IPS-18a (cell line): ENCODE measurements at regions not wholly inside any gene's neighbourhood (a gene's known extent, or its start where the extent isn't known, plus 50 kb on each side); places are given as distances from the start of the nearest gene placed in this dataset.

Experiments
- H3K27ac ChIP-seq: one replicate; pipeline ENCODE4 v1.5.1; 2013; ENCODE audit warnings: low read length
- H3K27me3 ChIP-seq: one replicate; pipeline ENCODE4 v1.6.1; 2013; ENCODE audit warnings: mild to moderate bottlenecking, low read length; ENCODE audit not compliant: control insufficient read depth, insufficient read depth
- H3K36me3 ChIP-seq: one replicate; pipeline ENCODE4 v1.6.1; 2013; ENCODE audit warnings: low read depth, low read length; ENCODE audit not compliant: control insufficient read depth
- H3K4me1 ChIP-seq: one replicate; pipeline ENCODE4 v1.6.1; 2013; ENCODE audit warnings: low read depth, low read length; ENCODE audit not compliant: control insufficient read depth
- H3K4me3 ChIP-seq: one replicate; pipeline ENCODE4 v1.5.1; 2013; ENCODE audit warnings: low read length
- H3K9ac ChIP-seq: one replicate; pipeline ENCODE4 v1.6.1; 2013; ENCODE audit warnings: mild to moderate bottlenecking, low read length, moderate library complexity
- H3K9me3 ChIP-seq: one replicate; pipeline ENCODE4 v1.6.1; 2013; ENCODE audit warnings: low read depth, low read length; ENCODE audit not compliant: control insufficient read depth

DNA sequence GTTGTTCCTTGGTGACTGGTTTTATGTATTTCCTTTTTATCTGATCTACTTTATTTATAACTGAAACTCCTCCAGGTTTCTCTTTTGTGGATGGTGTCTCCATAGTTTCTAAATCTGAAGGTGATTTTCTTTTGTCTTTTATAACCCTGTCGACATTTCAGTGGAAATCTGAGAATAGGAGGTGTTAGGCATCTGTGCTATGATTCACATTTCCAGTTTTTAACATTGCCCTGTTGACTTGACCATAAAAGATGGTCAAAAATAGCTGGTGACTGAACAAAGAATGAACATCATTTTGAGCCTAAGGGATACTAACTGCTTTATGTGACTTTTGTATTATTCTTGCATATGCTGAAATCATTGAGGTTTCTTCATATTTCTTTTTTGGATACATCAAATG is 190.5 kb downstream of the PCSK1 start:
- no peak overlapping the region for H3K9ac ChIP-seq
- H3K27me3 ChIP-seq, result no peaks in the 10 kb centered on the region
- H3K27ac ChIP-seq, result no peak overlapping the region
- no peaks in the 10 kb centered on the region for H3K9me3 ChIP-seq
- no peaks in the 10 kb centered on the region for H3K4me1 ChIP-seq
- no peak overlapping the region for H3K4me3 ChIP-seq
- H3K36me3 ChIP-seq, result no peaks in the 10 kb centered on the region

DNA sequence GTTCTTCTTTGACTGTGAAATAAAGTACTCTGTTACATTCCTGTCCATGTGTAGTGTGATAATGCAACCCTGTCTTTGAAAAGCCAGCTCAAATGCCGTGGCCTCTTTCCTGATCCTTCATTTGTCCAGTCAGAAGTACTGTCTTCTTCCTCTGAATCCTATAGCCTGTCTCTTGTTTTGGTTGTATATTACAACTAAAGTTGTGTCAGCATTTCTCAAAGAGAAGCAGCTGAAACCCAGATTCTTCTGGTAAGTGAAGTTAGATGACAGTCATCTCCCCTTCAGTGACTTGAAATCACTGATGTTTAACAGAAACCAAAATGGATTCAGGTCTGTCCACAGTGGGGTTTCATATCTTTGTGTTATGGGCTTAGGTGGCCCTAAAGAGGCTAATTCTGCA is 196.2 kb downstream of the PCSK1 start:
- no peaks in the 10 kb centered on the region for H3K27me3 ChIP-seq
- no peak overlapping the region for H3K4me3 ChIP-seq
- H3K9me3 ChIP-seq, result peaks cover 6% of the 10 kb centered on the region
- H3K4me1 ChIP-seq, result no peaks in the 10 kb centered on the region
- H3K9ac ChIP-seq, result no peak overlapping the region
- H3K36me3 ChIP-seq, result no peaks in the 10 kb centered on the region
- H3K27ac ChIP-seq, result no peak overlapping the region

DNA sequence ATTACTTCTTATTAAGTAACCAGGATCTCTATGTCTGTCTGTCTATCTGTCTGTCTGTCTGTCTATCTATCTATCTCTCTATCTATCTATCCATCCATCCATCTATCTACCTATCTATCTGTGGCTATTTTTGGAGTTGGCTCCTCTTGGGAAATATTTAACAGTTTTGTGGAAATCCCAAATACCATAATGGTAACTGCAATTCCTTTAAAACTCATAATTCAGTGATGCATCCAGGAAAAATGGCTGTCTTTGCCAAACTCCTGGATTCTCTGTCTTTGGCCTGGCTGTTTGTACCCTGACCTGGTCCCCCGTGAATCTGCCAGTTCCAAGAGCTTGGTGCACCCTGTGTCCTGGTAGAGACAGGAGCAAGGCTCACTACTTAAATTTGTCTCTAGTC is 197.0 kb downstream of the PCSK1 start:
- no peak overlapping the region for H3K4me3 ChIP-seq
- H3K4me1 ChIP-seq, result no peaks in the 10 kb centered on the region
- no peaks in the 10 kb centered on the region for H3K36me3 ChIP-seq
- H3K9ac ChIP-seq, result no peak overlapping the region
- no peaks in the 10 kb centered on the region for H3K27me3 ChIP-seq
- H3K27ac ChIP-seq, result no peak overlapping the region
- peaks cover 6% of the 10 kb centered on the region for H3K9me3 ChIP-seq

DNA sequence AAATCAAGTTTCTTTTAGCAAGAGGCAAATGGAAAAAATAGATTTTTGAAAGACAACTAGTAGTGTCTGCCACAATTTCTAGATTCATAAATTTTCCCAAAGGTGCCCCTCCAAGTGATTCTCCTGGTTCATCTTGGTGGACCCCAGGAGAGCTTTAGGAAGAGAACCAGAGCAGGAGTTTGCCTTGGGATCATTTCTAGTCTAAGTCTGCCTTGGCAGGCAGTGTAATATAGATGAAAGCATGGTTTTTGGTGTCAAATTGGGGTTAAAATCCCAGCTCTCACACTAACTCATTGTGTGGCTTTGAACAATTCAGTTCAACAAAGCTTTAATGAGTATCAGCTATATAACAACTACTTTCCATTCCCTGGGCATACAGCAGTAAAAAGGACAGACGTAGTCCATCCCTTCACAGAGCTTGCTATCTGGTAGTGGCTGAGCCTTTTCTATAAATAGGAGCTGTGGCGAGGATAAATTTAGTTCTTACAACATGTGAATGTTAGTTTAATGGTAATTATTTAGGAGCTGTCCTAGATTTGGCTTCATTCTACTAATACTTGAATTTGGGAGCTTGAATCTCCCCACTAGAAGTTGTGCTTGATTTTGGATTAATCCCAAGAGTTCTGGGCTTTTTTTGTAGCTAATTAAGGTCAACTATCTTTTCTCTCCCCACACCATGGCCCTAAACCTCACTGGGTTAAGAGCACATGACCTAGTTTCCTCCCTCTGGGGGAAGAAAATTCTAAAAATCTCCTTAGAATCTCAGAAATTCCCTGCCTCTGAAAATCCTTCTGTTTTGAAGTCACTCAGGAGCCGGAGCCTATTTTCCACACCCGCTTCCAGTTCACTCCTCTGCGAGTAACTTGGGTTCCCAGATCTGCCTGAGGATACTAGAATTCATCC is 197.8 kb downstream of the PCSK1 start:
- Histone ChIP-seq H3K4me1 (no peaks in the 10 kb centered on the region), H3K4me3 (no peak overlapping the region), H3K27me3 (no peaks in the 10 kb centered on the region), H3K27ac (no peak overlapping the region), H3K9me3 (peaks cover 6% of the 10 kb centered on the region), H3K9ac (no peak overlapping the region), H3K36me3 (no peaks in the 10 kb centered on the region)

DNA sequence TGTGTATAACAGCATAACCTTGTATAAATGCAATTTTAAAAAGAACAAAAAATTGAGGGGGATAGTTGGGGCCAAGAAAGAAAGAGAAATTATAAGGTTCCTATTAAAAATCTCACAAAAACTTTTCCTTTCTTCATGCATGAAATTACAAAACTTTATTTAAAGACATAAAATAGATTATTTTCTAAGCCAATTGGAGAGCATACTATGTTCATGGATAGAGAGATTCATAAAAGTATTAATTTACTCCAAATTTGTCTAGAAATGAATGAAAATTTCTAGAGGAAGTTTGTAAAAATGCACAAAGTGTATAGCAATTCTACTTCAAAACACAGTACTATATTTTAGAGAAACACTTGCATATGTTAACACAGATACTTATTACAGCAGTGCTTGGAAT is 200.4 kb downstream of the PCSK1 start:
- Histone ChIP-seq H3K4me3 (no peak overlapping the region), H3K9me3 (peaks cover 6% of the 10 kb centered on the region), H3K9ac (no peak overlapping the region), H3K4me1 (no peaks in the 10 kb centered on the region), H3K27me3 (no peaks in the 10 kb centered on the region), H3K36me3 (no peaks in the 10 kb centered on the region), H3K27ac (no peak overlapping the region)

DNA sequence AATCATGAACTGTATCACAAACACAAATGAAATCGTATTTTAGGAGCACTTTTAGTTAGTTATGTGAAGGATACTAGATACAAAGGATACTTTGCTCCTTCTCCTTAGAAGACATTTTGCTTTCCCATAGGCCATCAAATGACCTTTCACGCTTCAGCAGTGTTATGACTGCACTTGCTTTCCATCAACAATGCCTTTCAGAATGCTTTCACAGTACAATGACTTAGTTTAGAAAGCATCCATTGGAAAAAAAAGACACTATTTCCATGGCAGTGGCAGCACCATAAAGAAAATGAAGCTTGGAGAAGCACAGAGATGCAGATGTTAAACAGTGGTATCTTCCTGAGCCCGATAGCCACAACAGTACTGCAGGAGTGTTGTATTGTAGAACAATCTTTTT is 203.9 kb downstream of the PCSK1 start:
- Histone ChIP-seq H3K36me3 (no peaks in the 10 kb centered on the region), H3K27me3 (no peaks in the 10 kb centered on the region), H3K4me1 (no peaks in the 10 kb centered on the region), H3K9me3 (peaks cover 6% of the 10 kb centered on the region), H3K27ac (no peak overlapping the region), H3K4me3 (no peak overlapping the region), H3K9ac (no peak overlapping the region)

DNA sequence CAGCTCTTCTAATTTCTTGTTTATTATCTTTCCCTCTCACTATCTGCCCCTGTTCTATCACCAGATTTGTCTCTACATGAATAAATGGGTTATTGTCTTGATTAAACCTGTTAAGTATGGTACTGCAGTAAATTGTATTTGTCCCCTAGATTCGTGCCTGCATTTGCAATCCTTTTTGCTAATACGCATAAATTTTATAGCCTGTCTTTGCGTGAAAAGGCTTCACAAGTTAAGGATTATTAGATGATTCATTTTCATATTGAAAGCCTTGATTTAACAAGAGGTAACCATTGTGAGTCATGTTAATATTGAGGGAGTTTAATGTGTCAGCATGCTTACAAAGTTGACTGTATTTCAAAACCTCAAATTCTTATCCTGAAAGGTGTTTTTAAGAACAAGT is 204.6 kb downstream of the PCSK1 start:
- H3K4me1 ChIP-seq, result no peaks in the 10 kb centered on the region
- peaks cover 6% of the 10 kb centered on the region for H3K9me3 ChIP-seq
- H3K27me3 ChIP-seq, result no peaks in the 10 kb centered on the region
- H3K36me3 ChIP-seq, result no peaks in the 10 kb centered on the region
- no peak overlapping the region for H3K4me3 ChIP-seq
- no peak overlapping the region for H3K27ac ChIP-seq
- H3K9ac ChIP-seq, result no peak overlapping the region

DNA sequence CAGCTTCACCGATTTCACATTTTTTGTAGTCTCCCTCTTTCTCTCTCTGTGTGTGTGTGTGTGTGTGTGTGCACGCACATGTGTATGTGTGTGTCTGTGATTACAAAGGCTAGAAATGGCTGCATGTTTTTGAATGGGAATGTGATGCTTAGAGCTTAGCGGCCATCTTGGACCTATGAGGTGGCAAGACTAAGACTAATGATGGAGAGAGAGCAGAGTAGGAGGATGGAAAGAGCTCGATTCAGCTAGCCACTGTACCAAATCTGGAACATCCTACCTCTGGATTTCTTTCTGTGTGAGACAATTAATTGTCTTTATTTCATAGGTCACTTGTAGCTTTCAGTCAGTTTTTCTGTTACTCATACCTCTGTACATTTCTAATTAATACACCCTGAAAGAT is 205.1 kb downstream of the PCSK1 start:
- H3K9me3 ChIP-seq, result peaks cover 5% of the 10 kb centered on the region
- no peaks in the 10 kb centered on the region for H3K36me3 ChIP-seq
- no peaks in the 10 kb centered on the region for H3K27me3 ChIP-seq
- no peak overlapping the region for H3K4me3 ChIP-seq
- no peaks in the 10 kb centered on the region for H3K4me1 ChIP-seq
- H3K27ac ChIP-seq, result no peak overlapping the region
- no peak overlapping the region for H3K9ac ChIP-seq

DNA sequence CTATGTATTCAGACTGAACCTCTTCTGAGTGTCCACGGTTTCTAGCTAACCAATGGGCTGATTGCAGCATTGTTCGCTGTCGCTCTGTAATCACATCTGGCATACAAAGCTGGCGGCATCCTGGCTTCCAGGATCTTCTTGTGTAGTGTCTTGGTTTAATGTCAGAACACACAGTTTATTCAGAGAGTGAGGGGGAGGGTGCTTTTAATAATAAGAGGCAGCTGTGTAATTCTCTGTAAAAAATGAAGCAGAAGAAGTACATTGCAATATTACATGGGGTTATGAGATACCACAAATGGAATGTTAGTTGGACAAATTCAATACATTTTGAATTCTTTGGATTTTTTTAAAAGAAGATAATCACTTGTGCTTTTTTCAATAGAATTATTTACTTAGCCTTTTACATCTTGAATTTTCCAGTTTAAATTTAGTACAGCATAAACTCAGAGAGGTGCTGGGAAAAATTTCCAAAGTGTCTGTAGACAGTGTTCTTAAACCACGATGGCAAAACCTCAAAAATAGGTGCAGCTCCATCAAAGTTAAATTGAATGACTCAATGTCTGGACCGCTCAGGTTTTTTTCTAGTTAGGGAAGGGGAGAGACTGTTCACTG is 206.0 kb downstream of the PCSK1 start:
- no peaks in the 10 kb centered on the region for H3K36me3 ChIP-seq
- no peak overlapping the region for H3K27ac ChIP-seq
- no peaks in the 10 kb centered on the region for H3K4me1 ChIP-seq
- no peak overlapping the region for H3K9ac ChIP-seq
- H3K27me3 ChIP-seq, result no peaks in the 10 kb centered on the region
- no peak overlapping the region for H3K4me3 ChIP-seq
- H3K9me3 ChIP-seq, result no peaks in the 10 kb centered on the region

DNA sequence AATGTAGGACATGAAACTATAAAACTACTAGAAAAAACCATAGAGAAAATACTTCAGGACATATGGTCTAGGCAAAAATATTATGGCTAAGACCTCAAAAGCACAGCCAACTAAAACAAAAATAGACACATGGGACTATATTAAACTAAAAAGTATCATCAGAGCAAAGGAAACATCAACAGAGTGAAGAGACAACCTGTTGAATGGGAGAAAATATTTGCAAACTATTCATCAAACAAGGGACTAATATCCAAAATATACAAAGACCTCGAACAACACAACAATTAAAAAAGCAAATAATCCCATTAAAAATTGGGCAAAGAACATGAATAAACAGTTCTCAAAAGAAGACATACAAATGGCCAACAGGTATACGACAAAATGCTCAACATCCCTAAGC is 210.9 kb downstream of the PCSK1 start:
- H3K9me3 ChIP-seq, result no peaks in the 10 kb centered on the region
- H3K4me3 ChIP-seq, result no peak overlapping the region
- H3K4me1 ChIP-seq, result peaks cover 8% of the 10 kb centered on the region
- no peaks in the 10 kb centered on the region for H3K27me3 ChIP-seq
- no peak overlapping the region for H3K27ac ChIP-seq
- no peaks in the 10 kb centered on the region for H3K36me3 ChIP-seq
- no peak overlapping the region for H3K9ac ChIP-seq

DNA sequence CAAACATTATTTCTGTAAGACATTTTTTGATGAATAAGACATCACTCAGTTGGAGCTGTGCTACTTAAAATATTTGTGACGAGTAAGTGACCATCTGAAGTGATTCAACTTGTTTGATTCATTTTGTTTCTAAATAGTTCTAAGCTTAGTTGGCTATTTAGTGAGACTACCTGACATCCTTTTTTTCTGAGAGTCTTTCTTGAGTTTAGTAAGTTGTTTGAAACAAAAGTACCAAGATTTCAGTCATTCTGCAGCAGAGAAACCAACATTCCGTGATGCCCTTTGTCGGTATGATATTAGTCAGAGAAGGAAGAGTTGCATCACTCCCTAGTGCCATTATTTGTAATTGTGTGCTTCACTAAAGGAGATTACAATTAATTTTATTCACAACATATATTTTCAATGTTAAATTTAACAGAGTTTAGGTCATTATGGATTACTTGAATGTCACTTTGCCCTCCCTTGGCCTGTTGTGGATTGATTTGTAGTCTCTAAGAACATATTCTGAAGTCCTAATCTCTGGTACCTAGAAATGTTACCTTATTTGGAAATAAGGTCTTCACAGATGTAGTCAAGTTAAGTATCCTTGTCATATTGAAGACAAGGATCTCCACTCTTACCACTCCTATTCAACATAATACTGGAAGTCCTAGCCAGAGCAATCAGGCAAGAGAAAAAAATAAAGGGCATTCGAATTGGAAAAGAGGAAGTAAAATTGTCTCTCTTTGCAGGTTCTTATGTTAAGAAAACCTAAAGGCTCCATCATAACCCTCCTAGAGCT is 212.2 kb downstream of the PCSK1 start:
- no peaks in the 10 kb centered on the region for H3K9me3 ChIP-seq
- no peaks in the 10 kb centered on the region for H3K27me3 ChIP-seq
- no peak overlapping the region for H3K9ac ChIP-seq
- H3K4me1 ChIP-seq, result peaks cover 8% of the 10 kb centered on the region
- H3K36me3 ChIP-seq, result no peaks in the 10 kb centered on the region
- H3K27ac ChIP-seq, result no peak overlapping the region
- H3K4me3 ChIP-seq, result no peak overlapping the region
